H1 (cell line): ENCODE measurements at regions not wholly inside any gene's neighbourhood (a gene's known extent, or its start where the extent isn't known, plus 50 kb on each side); places are given as distances from the start of the nearest gene placed in this dataset.

Experiments used
- CTCF ChIA-PET: fragments of 300-600 bp; sonication (Branson Sonifier 250); formaldehyde crosslinking; loops from one replicate; lab custom pipeline; 2021; ENCODE audit not compliant: partially characterized antibody; lab: Charles Lee
- POLR2A ChIA-PET: fragments of 300-600 bp; sonication (Branson Sonifier 250); formaldehyde crosslinking; loops from one replicate; lab custom pipeline; 2021; ENCODE audit warnings: inconsistent platforms; ENCODE audit not compliant: partially characterized antibody; lab: Charles Lee
- DNase-seq, 2 experiments: peaks; one replicate each; pipeline versions ENCODE4 v3.0.0 to v3.0.0-alpha.2; 2010 to 2022; ENCODE audit warnings: low spot score in 2 of 2, low read depth in 1 of 2, mixed read lengths in 1 of 2
- FAIRE-seq: peaks from 2 replicates; lab custom pipeline; 2011; peaks lifted over from hg19 to GRCh38; lab: Jason Lieb, UNC
- H2AFZ ChIP-seq: 2 replicates; pipeline ENCODE4 v1.8.1; 2012; ENCODE audit warnings: low read length, inconsistent platforms
- H2AK5ac ChIP-seq: 2 replicates; pipeline ENCODE4 v1.6.1; 2013; ENCODE audit warnings: low read depth, low read length
- H2BK120ac ChIP-seq: replicated peaks from 2 replicates; pipeline ENCODE3; 2013; ENCODE audit warnings: low read depth, low read length, inconsistent platforms
- H2BK12ac ChIP-seq: 2 replicates; pipeline ENCODE4 v1.6.1; 2013; ENCODE audit warnings: low read depth, low read length
- H2BK15ac ChIP-seq: 2 replicates; pipeline ENCODE4 v1.6.1; 2013; ENCODE audit warnings: low read length
- H2BK20ac ChIP-seq: 2 replicates; pipeline ENCODE4 v1.6.1; 2013; ENCODE audit warnings: low read length
- H2BK5ac ChIP-seq: 2 replicates; pipeline ENCODE4 v1.6.1; 2013; ENCODE audit warnings: low read depth, low read length
- H3K14ac ChIP-seq: 2 replicates; pipeline ENCODE4 v1.6.1; 2013; ENCODE audit warnings: inconsistent platforms; ENCODE audit not compliant: insufficient read length
- H3K18ac ChIP-seq: 2 replicates; pipeline ENCODE4 v1.6.1; 2013; ENCODE audit warnings: low read length; ENCODE audit errors: extremely low read depth
- H3K23ac ChIP-seq: 2 replicates; pipeline ENCODE4 v1.6.1; 2013; ENCODE audit warnings: inconsistent platforms; ENCODE audit not compliant: insufficient read length
- H3K23me2 ChIP-seq: 2 replicates; pipeline ENCODE4 v1.6.1; 2013; ENCODE audit warnings: low read depth, low read length
- H3K27ac ChIP-seq: 2 replicates; pipeline ENCODE4 v1.6.1; 2011; ENCODE audit warnings: low read depth, low read length, inconsistent platforms
- H3K27me3 ChIP-seq, 4 experiments: replicated peaks in 1 of 4; 1 replicate in 1 of 4; 2 replicates in 3 of 4; pipeline versions ENCODE4 v1.6.1 to v1.8.1; 2011 to 2013; ENCODE audit warnings: low read length in 3 of 4, mild to moderate bottlenecking in 3 of 4, inconsistent platforms in 2 of 4, mixed read lengths in 2 of 4, moderate library complexity in 1 of 4; ENCODE audit not compliant: control insufficient read depth in 3 of 4, insufficient read depth in 3 of 4; ENCODE audit errors: extremely low read depth in 1 of 4
- H3K36me3 ChIP-seq, 4 experiments: 2 replicates each; pipeline versions ENCODE4 v1.6.1 to v1.8.1; 2011 to 2013; ENCODE audit warnings: mild to moderate bottlenecking in 4 of 4, low read length in 3 of 4, moderate library complexity in 2 of 4, control low read depth in 1 of 4, inconsistent platforms in 1 of 4; ENCODE audit not compliant: insufficient read depth in 4 of 4, control insufficient read depth in 2 of 4
- H3K4ac ChIP-seq: replicated peaks from 2 replicates; pipeline ENCODE3; 2013; ENCODE audit warnings: low read length, low read depth, mixed read lengths, inconsistent platforms; ENCODE audit not compliant: insufficient read length
- H3K4me1 ChIP-seq, 4 experiments: replicated peaks in 1 of 4; 1 replicate in 1 of 4; 2 replicates in 3 of 4; pipeline versions ENCODE4 v1.6.1 to v1.8.1; 2011 to 2013; ENCODE audit warnings: low read length in 3 of 4, inconsistent platforms in 2 of 4, mixed read lengths in 1 of 4; ENCODE audit not compliant: insufficient read depth in 4 of 4, control insufficient read depth in 3 of 4
- H3K4me2 ChIP-seq, 2 experiments: 2 replicates each; pipeline versions ENCODE4 v1.6.1 to v1.8.1; 2011 to 2013; ENCODE audit warnings: low read depth in 2 of 2, low read length in 2 of 2, control low read depth in 1 of 2, inconsistent platforms in 1 of 2, mild to moderate bottlenecking in 1 of 2; ENCODE audit not compliant: insufficient read depth in 1 of 2
- H3K4me3 ChIP-seq, 4 experiments: fragments of 200-600, 300-600 bp in 1 of 4; sonication (generic), shearing (Covaris generic), sonication (Bioruptor Twin) in 1 of 4; 2 replicates each; pipeline versions ENCODE4 v1.5.1 to v1.8.1; 2011 to 2016; ENCODE audit warnings: low read length in 4 of 4, low read depth in 3 of 4, control low read depth in 2 of 4, inconsistent platforms in 2 of 4, mild to moderate bottlenecking in 2 of 4, mixed read lengths in 1 of 4, moderate library complexity in 1 of 4; ENCODE audit not compliant: insufficient read depth in 2 of 4; ENCODE audit errors: extremely low read depth in 1 of 4
- H3K56ac ChIP-seq: replicated peaks from 2 replicates; pipeline ENCODE3; 2013; ENCODE audit warnings: low read depth, mild to moderate bottlenecking, mixed read lengths, low read length, inconsistent platforms; ENCODE audit not compliant: insufficient read length
- H3K79me1 ChIP-seq: 2 replicates; pipeline ENCODE4 v1.6.1; 2013; ENCODE audit warnings: low read depth, low read length, control low read depth
- H3K79me2 ChIP-seq, 2 experiments: 2 replicates each; pipeline versions ENCODE4 v1.6.1 to v1.8.1; 2012 to 2013; ENCODE audit warnings: low read length in 2 of 2, mild to moderate bottlenecking in 2 of 2, inconsistent platforms in 1 of 2; ENCODE audit not compliant: insufficient read depth in 2 of 2, control insufficient read depth in 1 of 2
- H3K9ac ChIP-seq, 4 experiments: replicated peaks in 1 of 4; 1 replicate in 1 of 4; 2 replicates in 3 of 4; pipeline versions ENCODE4 v1.6.1 to v1.8.1; 2011 to 2013; ENCODE audit warnings: low read depth in 3 of 4, low read length in 3 of 4, control low read depth in 2 of 4, mild to moderate bottlenecking in 2 of 4, moderate library complexity in 2 of 4, inconsistent platforms in 1 of 4; ENCODE audit errors: extremely low read depth in 1 of 4
- H3K9me3 ChIP-seq, 2 experiments: 2 replicates each; pipeline versions ENCODE4 v1.6.1 to v1.8.1; 2012 to 2013; ENCODE audit warnings: mild to moderate bottlenecking in 2 of 2, moderate library complexity in 2 of 2, control low read depth in 1 of 2, inconsistent platforms in 1 of 2, low read depth in 1 of 2, low read length in 1 of 2, mixed read lengths in 1 of 2; ENCODE audit not compliant: insufficient read depth in 2 of 2
- H4K20me1 ChIP-seq, 2 experiments: replicated peaks in 1 of 2; 2 replicates each; pipeline versions ENCODE3 to v1.8.1; 2011 to 2013; ENCODE audit warnings: inconsistent platforms in 2 of 2, low read length in 2 of 2, mild to moderate bottlenecking in 1 of 2; ENCODE audit not compliant: insufficient read depth in 2 of 2, control insufficient read depth in 1 of 2
- H4K5ac ChIP-seq: 2 replicates; pipeline ENCODE4 v1.6.1; 2013; ENCODE audit warnings: low read length, low read depth, mixed read lengths, inconsistent platforms; ENCODE audit not compliant: insufficient read length
- H4K8ac ChIP-seq: 2 replicates; pipeline ENCODE4 v1.8.0; 2013; ENCODE audit warnings: mild to moderate bottlenecking, moderate library complexity, low read length, inconsistent platforms; ENCODE audit not compliant: insufficient read depth; ENCODE audit errors: extremely low read depth
- H4K91ac ChIP-seq: replicated peaks from 2 replicates; pipeline ENCODE3; 2013; ENCODE audit warnings: low read length, mixed read lengths, inconsistent platforms; ENCODE audit not compliant: insufficient read length
- BACH1 ChIP-seq: IDR thresholded peaks from 2 replicates; pipeline ENCODE4 v1.6.1; 2012; ENCODE audit warnings: low read length, improper control_type of control experiment
- CEBPB ChIP-seq: IDR thresholded peaks from 2 replicates; pipeline ENCODE4 v1.6.1; 2012; ENCODE audit warnings: low read depth, low read length
- GABPA ChIP-seq: IDR thresholded peaks from 2 replicates; pipeline ENCODE4 v1.6.1; 2011; ENCODE audit warnings: mild to moderate bottlenecking, low read length, moderate library complexity, borderline replicate concordance; ENCODE audit not compliant: insufficient read depth
- POLR2A ChIP-seq, 2 experiments: IDR thresholded peaks; 1 replicate in 1 of 2; 2 replicates in 1 of 2; pipeline ENCODE4 v1.6.1; 2011; ENCODE audit warnings: low read depth in 2 of 2, low read length in 2 of 2, mild to moderate bottlenecking in 2 of 2; ENCODE audit errors: control extremely low read depth in 1 of 2
- SAP30 ChIP-seq: fragments of 300-600 bp; sonication (generic); IDR thresholded peaks from 2 replicates; pipeline ENCODE4 v1.7.1; 2012; ENCODE audit warnings: low read length, moderate library complexity, mild to moderate bottlenecking, inconsistent platforms; ENCODE audit not compliant: insufficient read depth, insufficient replicate concordance
- SRF ChIP-seq: IDR thresholded peaks from 2 replicates; pipeline ENCODE4 v1.6.1; 2011; ENCODE audit warnings: mild to moderate bottlenecking, low read depth, low read length, moderate library complexity
- TAF1 ChIP-seq: IDR thresholded peaks from 2 replicates; pipeline ENCODE4 v1.6.1; 2011; ENCODE audit warnings: mild to moderate bottlenecking, low read depth, low read length
- ZNF274 ChIP-seq: IDR thresholded peaks from 2 replicates; pipeline ENCODE4 v1.7.0; 2012; ENCODE audit warnings: low read length, borderline replicate concordance; ENCODE audit errors: extremely low read depth
- WGBS, 2 experiments: shearing (Covaris generic) in 1 of 2; methylation state at CpG; one replicate each; pipeline versions ENCODE4 v1.1.6 to v1.1.7; 2013 to 2015; ENCODE audit warnings: low lambda C conversion rate in 2 of 2, mixed read lengths in 2 of 2, inconsistent platforms in 1 of 2, low coverage in 1 of 2, missing lambda C conversion rate in 1 of 2; ENCODE audit not compliant: insufficient replicate concordance in 2 of 2, insufficient coverage in 1 of 2, insufficient read length in 1 of 2; ENCODE audit errors: extremely low coverage in 1 of 2, missing lambda C conversion rate in 1 of 2; 5-methylcytosine and 5-hydroxymethylcytosine counted together
- TF ChIP-seq, protein P1 (sequence below): IDR thresholded peaks from 2 replicates; pipeline ENCODE4 v1.6.1; 2012; ENCODE audit warnings: inconsistent platforms

DNA sequence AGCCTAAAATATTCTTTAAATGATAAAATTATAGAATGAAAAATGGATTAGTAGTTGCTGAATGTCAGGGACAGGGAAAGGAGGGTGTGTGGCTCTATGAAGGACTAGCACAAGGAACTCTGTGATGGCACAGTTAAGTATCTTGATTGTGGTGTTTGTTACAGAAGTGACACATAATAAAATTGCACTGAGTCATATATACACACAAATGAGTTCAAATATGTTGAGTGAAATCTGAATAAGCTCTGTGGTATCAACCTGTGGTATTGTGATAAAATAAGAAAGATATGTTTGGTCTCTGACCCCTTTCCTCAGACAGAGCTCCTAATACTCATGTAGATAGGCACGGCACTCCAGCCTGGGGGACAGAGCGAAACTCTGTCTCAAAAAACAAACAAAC is 181.5 kb upstream of the TRIM24 start:
- Histone ChIP-seq H2BK12ac (no peak overlapping the region), H4K91ac (no peak overlapping the region), H3K9me3 (no peaks in the 10 kb centered on the region; a peak in 1 of 4 replicates), H3K4me3 (no peak overlapping the region), H3K9ac (no peak overlapping the region), H3K4ac (no peak overlapping the region), H3K14ac (no peak overlapping the region), H3K18ac (no peak overlapping the region), H2BK120ac (no peak overlapping the region), H4K8ac (no peak overlapping the region), H4K5ac (no peak overlapping the region), H3K27me3 (no peaks in the 10 kb centered on the region), H3K23me2 (no peaks in the 10 kb centered on the region), H2AK5ac (no peak overlapping the region), H3K36me3 (no peaks in the 10 kb centered on the region), H2BK15ac (no peak overlapping the region), H3K4me1 (no peaks in the 10 kb centered on the region), H3K79me2 (no peaks in the 10 kb centered on the region), H3K56ac (no peak overlapping the region), H2BK5ac (no peak overlapping the region), H3K79me1 (no peaks in the 10 kb centered on the region), H2BK20ac (no peak overlapping the region), H3K4me2 (no peak overlapping the region), H3K27ac (no peak overlapping the region), H4K20me1 (no peaks in the 10 kb centered on the region), H3K23ac (no peak overlapping the region), H2AFZ (no peak overlapping the region)
- POLR2A ChIA-PET: no interaction called here
- TF ChIP-seq POLR2A (IDR thresholded peaks at IDR 0.05; ENCODE audit: control extremely low read depth in 1 of 2, low read depth in 2 of 2, low read length in 2 of 2) (no peak), TAF1 (no peak), BACH1 (no peak), GABPA (no peak), SAP30 (no peak), ZNF274 (no peak), SRF (no peak), CEBPB (no peak)
- TF ChIP-seq, protein P1, sequence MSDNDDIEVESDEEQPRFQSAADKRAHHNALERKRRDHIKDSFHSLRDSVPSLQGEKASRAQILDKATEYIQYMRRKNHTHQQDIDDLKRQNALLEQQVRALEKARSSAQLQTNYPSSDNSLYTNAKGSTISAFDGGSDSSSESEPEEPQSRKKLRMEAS: no peak
- no peak for FAIRE-seq
- CTCF ChIA-PET: interaction anchor here (0.6 kb wide), 1 partner anchor 13 kb away, joined by 3 read pairs; no protein-coding TSS in a partner anchor
- WGBS, 2 experiments: 97% methylated on average over 2 of the region's 2 CpGs; no CpG with 5 or more reads in 1 of the 2 experiments
- no peak for DNase-seq
